ENCODE measurements at regions not wholly inside any gene's neighbourhood (a gene's known extent, or its start where the extent isn't known, plus 50 kb on each side); places are given as distances from the start of the nearest gene placed in this dataset.

DNA sequence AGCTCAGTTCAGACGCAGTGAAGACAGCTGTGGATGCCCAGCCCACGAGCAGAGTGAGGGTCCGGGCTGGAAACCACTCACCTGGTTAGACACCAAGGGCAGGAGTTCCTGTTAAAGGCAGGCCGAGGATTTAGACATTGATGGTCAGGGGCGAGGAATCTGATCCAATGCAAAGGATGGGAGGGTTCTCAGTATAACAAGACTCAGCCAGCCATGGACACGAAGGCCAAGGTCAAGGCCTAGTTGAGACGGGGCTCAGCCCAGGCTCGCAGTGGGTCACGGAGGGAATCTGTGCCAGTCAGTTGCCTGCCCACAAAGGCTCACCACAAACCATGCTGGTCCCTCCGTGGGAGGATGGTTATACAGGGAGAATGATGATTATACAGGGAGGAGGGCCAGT is 63.3 kb upstream of the FCN1 start:
- TF ChIP-seq, protein P1, sequence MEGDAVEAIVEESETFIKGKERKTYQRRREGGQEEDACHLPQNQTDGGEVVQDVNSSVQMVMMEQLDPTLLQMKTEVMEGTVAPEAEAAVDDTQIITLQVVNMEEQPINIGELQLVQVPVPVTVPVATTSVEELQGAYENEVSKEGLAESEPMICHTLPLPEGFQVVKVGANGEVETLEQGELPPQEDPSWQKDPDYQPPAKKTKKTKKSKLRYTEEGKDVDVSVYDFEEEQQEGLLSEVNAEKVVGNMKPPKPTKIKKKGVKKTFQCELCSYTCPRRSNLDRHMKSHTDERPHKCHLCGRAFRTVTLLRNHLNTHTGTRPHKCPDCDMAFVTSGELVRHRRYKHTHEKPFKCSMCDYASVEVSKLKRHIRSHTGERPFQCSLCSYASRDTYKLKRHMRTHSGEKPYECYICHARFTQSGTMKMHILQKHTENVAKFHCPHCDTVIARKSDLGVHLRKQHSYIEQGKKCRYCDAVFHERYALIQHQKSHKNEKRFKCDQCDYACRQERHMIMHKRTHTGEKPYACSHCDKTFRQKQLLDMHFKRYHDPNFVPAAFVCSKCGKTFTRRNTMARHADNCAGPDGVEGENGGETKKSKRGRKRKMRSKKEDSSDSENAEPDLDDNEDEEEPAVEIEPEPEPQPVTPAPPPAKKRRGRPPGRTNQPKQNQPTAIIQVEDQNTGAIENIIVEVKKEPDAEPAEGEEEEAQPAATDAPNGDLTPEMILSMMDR (IDR thresholded peaks at IDR 0.05; ENCODE audit: low read length, missing control alignments) = no peak
- no peak for DNase-seq (ENCODE audit: low read depth)
- no peak overlapping the region for H3K4me3 ChIP-seq (replicated peaks; ENCODE audit: low read depth, low read length)

DNA sequence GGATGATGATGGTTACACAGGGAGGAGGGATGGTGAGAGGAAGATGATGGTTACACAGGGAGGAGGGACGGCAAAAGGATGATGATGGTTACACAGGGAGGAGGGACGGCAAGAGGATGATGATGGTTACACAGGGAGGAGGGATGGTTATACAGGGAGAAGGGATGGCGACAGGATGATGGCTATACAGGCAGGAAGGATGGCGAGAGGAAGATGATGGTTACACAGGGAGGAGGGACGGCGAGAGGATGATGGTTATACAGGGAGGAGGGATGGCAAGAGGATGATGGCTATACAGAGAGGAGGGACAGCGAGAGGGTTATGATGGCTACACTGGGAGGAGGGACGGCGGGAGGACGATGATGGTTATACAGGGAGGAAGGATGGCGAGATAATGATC is 64.1 kb upstream of the FCN1 start:
- no peak for DNase-seq (ENCODE audit: low read depth)
- H3K4me3 ChIP-seq (replicated peaks; ENCODE audit: low read depth, low read length) = no peak overlapping the region
- TF ChIP-seq, protein P1 (IDR thresholded peaks at IDR 0.05; ENCODE audit: low read length, missing control alignments) = no peak

DNA sequence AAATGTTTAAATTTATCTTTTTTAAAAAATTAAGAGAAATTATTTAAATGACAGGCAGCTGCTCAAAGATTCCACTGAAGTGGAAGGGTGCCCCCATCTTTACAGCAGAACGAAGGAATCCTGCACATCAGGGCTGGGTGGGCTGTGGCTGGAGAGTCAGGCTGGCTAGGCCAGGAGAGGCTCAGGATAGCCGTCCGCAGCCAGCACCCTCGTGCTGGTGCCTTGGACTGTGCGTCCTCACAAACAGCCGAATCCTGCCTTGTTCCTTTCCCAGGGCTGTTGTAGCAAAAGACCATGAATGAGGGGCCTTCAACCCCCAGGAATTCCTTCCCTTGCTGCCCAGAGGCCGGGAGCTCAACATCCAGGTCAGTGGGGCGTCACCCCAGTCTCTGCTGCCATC is 64.6 kb upstream of the FCN1 start:
- no peak overlapping the region for H3K4me3 ChIP-seq (replicated peaks; ENCODE audit: low read depth, low read length)
- no peak for DNase-seq (ENCODE audit: low read depth)
- TF ChIP-seq, protein P1 (IDR thresholded peaks at IDR 0.05; ENCODE audit: low read length, missing control alignments) = no peak

DNA sequence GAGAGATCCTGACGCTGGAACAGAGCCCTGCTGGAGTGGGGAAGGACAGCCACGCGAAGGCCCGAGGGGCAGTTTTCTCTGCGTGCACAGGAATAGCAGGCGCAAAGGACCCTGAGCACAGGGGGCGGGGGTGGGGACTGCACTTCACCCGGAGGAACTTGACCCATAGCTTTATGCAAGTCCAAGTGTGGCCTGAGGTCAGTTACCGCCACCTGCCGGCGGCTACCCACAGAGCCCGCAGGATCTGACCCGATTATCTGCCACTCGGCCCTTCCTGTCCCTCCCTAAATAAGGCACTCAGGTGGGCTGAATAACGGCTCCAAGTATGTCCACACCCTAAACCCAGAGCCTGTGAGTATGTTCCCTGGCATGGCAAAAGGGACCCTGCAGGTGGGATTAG is 65.4 kb upstream of the FCN1 start:
- H3K4me3 ChIP-seq (replicated peaks; ENCODE audit: low read depth, low read length) = no peak overlapping the region
- peak; percentile 3 for DNase-seq (ENCODE audit: low read depth)
- TF ChIP-seq, protein P1 (IDR thresholded peaks at IDR 0.05; ENCODE audit: low read length, missing control alignments) = peak; percentile 10

DNA sequence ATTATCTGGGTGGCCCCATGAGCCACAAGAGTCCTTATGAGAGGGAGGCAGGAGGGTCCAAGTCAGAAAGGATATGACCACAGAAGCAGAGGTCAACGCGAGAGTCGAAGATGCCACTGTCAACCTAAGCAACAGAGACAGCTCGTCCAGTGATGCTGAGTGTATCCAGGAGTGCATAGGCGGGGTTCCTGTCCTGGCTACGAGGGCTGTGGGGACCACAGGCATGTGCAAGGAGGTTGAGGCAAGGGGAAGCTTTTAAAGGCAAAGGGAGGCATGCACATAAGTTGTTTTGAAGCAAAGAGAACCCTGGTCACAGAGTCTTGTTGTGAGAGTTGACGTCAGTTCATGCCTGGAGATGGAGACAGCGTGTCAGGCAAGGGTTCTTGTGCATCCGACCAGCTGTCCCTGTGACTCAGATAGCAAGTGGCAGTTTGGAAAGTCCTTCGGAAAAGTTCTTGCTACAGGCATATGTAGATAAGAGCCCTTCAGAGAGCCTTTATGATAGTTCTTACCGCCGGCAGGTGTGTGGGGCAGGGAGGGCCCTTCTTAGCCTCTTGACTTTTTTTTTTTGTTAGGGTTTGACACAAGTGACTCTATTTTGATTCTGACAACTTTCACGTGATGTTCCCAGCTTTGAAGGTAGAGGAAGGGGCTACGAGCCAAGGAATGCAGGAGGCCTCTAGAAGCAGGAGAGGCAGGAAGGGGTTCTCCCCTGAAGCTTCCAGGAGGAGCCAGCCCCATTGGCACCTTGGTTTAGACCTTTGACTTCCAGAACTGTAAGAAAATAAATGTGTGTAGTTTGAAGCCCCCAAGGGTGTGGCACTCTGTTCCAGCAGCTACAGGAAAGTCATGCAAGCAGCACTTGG is 66.0 kb upstream of the FCN1 start:
- H3K4me3 ChIP-seq (replicated peaks; ENCODE audit: low read depth, low read length) = no peak overlapping the region
- TF ChIP-seq, protein P1 (IDR thresholded peaks at IDR 0.05; ENCODE audit: low read length, missing control alignments) = no peak

DNA sequence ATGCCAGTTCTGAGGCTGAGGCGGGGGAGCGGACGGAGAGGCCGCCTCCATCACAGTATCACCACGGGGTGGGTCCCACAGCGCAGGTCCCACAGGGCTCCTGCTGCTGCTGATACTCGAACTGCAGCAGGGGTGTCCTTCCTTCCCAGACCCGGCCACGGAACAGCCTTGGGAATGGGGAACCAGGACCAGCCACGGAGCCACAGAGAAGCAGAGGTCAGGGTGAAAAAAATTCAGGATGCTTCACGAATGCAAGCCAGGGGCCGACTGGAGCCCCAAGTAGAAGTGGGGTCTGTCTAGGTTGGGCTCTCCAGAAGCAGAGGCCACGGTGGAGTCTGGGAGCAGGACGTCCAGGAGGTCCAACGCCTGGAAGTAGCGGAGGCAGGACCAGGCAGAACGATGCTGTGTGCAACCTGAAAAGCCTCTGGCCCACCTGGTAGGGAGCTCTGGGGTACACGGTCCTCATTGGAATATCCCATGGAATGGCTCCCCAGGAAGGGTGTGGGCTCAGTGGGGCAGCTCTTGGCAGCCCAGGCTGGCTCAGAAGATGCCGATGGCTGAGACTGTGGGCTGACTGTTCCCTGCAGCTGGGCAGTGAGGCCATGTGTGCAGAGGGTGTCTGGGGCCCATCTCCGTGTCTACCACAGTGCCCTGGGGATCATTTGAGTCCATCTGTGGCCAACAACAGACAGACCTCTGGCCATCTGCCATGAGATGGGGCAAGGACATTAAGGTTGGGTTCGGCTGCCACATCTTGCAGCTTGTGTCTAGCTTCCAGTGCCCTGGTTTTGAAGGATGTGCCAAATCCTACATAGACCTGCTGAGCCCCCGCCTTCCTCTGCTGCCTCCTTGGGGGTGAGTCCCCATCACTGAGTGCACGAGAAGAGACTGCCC is 66.9 kb upstream of the FCN1 start:
- no peak for DNase-seq (ENCODE audit: low read depth)
- TF ChIP-seq, protein P1 (IDR thresholded peaks at IDR 0.05; ENCODE audit: low read length, missing control alignments) = no peak
- H3K4me3 ChIP-seq (replicated peaks; ENCODE audit: low read depth, low read length) = no peak overlapping the region

More for the DNA sequence above, 66.0 kb upstream of the FCN1 start:
- DNase-seq (ENCODE audit: low read depth) = no peak

All from fibroblast of pulmonary artery (primary cell).